ENCODE measurements at regions not wholly inside any gene's neighbourhood (a gene's known extent, or its start where the extent isn't known, plus 50 kb on each side); places are given as distances from the start of the nearest gene placed in this dataset.

GRCh38 chr14:50025073-50025472 lies 91.3 kb downstream of the VCPKMT start:
- DNase-seq, result no peak
- Histone ChIP-seq H3K4me1 (ENCODE audit: control insufficient read depth, insufficient read depth, low read length) (no peaks in the 10 kb centered on the region), H3K9me3 (ENCODE audit: control insufficient read depth, low read length) (peaks cover 3% of the 10 kb centered on the region), H3K9ac (ENCODE audit: extremely low read depth, low read length, poor library complexity, severe bottlenecking) (no peak overlapping the region), H3K36me3 (ENCODE audit: control insufficient read depth, insufficient read depth, low read length) (no peaks in the 10 kb centered on the region), H3K27me3 (ENCODE audit: control insufficient read depth, insufficient read depth, low read length, poor library complexity, severe bottlenecking) (no peaks in the 10 kb centered on the region), H3K27ac (ENCODE audit: low read depth, low read length) (no peak overlapping the region), H3K4me3 (ENCODE audit: low read length) (no peak overlapping the region)
- no peak overlapping the region for H3K27ac Mint-ChIP-seq
- no peaks in the 10 kb centered on the region for H3K36me3 Mint-ChIP-seq (ENCODE audit: low read depth)
- WGBS, 2 experiments (ENCODE audit: insufficient coverage in 1 of 2, insufficient read length in 1 of 2), result 86 to 92% methylated on average over 3 of the region's 3 CpGs
- no peaks in the 10 kb centered on the region for H3K27me3 Mint-ChIP-seq (ENCODE audit: insufficient read depth)
- TF ChIP-seq, protein P1, sequence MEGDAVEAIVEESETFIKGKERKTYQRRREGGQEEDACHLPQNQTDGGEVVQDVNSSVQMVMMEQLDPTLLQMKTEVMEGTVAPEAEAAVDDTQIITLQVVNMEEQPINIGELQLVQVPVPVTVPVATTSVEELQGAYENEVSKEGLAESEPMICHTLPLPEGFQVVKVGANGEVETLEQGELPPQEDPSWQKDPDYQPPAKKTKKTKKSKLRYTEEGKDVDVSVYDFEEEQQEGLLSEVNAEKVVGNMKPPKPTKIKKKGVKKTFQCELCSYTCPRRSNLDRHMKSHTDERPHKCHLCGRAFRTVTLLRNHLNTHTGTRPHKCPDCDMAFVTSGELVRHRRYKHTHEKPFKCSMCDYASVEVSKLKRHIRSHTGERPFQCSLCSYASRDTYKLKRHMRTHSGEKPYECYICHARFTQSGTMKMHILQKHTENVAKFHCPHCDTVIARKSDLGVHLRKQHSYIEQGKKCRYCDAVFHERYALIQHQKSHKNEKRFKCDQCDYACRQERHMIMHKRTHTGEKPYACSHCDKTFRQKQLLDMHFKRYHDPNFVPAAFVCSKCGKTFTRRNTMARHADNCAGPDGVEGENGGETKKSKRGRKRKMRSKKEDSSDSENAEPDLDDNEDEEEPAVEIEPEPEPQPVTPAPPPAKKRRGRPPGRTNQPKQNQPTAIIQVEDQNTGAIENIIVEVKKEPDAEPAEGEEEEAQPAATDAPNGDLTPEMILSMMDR (conservative IDR thresholded peaks at IDR 0.05), result no peak
- H3K4me1 Mint-ChIP-seq, result no peaks in the 10 kb centered on the region
- peaks cover 16% of the 10 kb centered on the region for H3K9me3 Mint-ChIP-seq
- H3K4me3 Mint-ChIP-seq, result no peak overlapping the region

DNA sequence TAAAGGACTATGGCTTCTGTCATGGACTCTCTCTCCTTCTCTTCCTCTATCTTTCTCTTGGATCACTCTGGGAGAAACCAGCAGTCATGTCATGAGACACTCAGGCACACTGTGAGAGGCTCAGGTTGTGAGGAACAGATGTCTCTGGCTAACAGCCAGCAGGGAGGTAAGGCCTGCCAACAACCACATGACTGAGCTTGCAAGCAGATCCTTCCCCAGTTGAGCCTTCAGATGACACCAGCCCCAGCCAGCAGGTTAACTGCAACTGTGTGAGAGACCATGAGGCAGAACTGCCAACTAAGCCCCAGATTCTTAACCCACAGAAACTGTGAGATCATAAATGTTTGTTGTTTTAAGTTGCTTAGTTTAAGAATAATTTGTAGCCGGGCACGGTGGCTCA lies 90.6 kb downstream of the VCPKMT start:
- Mint-ChIP-seq H3K9me3 (peaks cover 13% of the 10 kb centered on the region), H3K36me3 (ENCODE audit: low read depth) (no peaks in the 10 kb centered on the region), H3K4me3 (no peak overlapping the region), H3K27me3 (ENCODE audit: insufficient read depth) (no peaks in the 10 kb centered on the region), H3K27ac (no peak overlapping the region), H3K4me1 (no peaks in the 10 kb centered on the region)
- no peak for DNase-seq
- H3K27me3 ChIP-seq (ENCODE audit: control insufficient read depth, insufficient read depth, low read length, poor library complexity, severe bottlenecking), result no peaks in the 10 kb centered on the region
- no peak overlapping the region for H3K4me3 ChIP-seq (ENCODE audit: low read length)
- 94% methylated on average over 2 of the region's 2 CpGs; no CpG with 5 or more reads in 1 of the 2 experiments for WGBS, 2 experiments (ENCODE audit: insufficient coverage in 1 of 2, insufficient read length in 1 of 2)
- TF ChIP-seq, protein P1 (conservative IDR thresholded peaks at IDR 0.05), result no peak
- no peaks in the 10 kb centered on the region for H3K36me3 ChIP-seq (ENCODE audit: control insufficient read depth, insufficient read depth, low read length)
- H3K4me1 ChIP-seq (ENCODE audit: control insufficient read depth, insufficient read depth, low read length), result no peaks in the 10 kb centered on the region
- H3K27ac ChIP-seq (ENCODE audit: low read depth, low read length), result no peak overlapping the region
- H3K9ac ChIP-seq (ENCODE audit: extremely low read depth, low read length, poor library complexity, severe bottlenecking), result no peak overlapping the region
- no peaks in the 10 kb centered on the region for H3K9me3 ChIP-seq (ENCODE audit: control insufficient read depth, low read length)

GRCh38 chr14:50026396-50026795 lies 90.0 kb downstream of the VCPKMT start:
- DNase-seq, result no peak
- no peaks in the 10 kb centered on the region for H3K4me1 ChIP-seq (ENCODE audit: control insufficient read depth, insufficient read depth, low read length)
- H3K9me3 ChIP-seq (ENCODE audit: control insufficient read depth, low read length), result no peaks in the 10 kb centered on the region
- Mint-ChIP-seq H3K36me3 (ENCODE audit: low read depth) (no peaks in the 10 kb centered on the region), H3K27me3 (ENCODE audit: insufficient read depth) (no peaks in the 10 kb centered on the region), H3K9me3 (peaks cover 9% of the 10 kb centered on the region), H3K4me1 (no peaks in the 10 kb centered on the region), H3K27ac (no peak overlapping the region), H3K4me3 (no peak overlapping the region)
- no peak overlapping the region for H3K9ac ChIP-seq (ENCODE audit: extremely low read depth, low read length, poor library complexity, severe bottlenecking)
- WGBS, 2 experiments (ENCODE audit: insufficient coverage in 1 of 2, insufficient read length in 1 of 2), result 80 to 100% methylated on average over 1 to 3 of the region's 3 CpGs
- no peak overlapping the region for H3K4me3 ChIP-seq (ENCODE audit: low read length)
- no peaks in the 10 kb centered on the region for H3K27me3 ChIP-seq (ENCODE audit: control insufficient read depth, insufficient read depth, low read length, poor library complexity, severe bottlenecking)
- no peak overlapping the region for H3K27ac ChIP-seq (ENCODE audit: low read depth, low read length)
- TF ChIP-seq, protein P1 (conservative IDR thresholded peaks at IDR 0.05), result no peak
- no peaks in the 10 kb centered on the region for H3K36me3 ChIP-seq (ENCODE audit: control insufficient read depth, insufficient read depth, low read length)
